HG02642 (cell line): ENCODE measurements at regions not wholly inside any gene's neighbourhood (a gene's known extent, or its start where the extent isn't known, plus 50 kb on each side); places are given as distances from the start of the nearest gene placed in this dataset.

Source experiments
- ATAC-seq: cut with Tn5 transposase; IDR thresholded peaks from one replicate; pipeline ENCODE4 v1.9.1; 2021; ENCODE audit warnings: mild to moderate bottlenecking; ENCODE audit not compliant: unreplicated experiment, poor library complexity

GRCh38 chr5:40416098-40416497, 263.6 kb upstream of the PTGER4 start:
- no peak for ATAC-seq

DNA sequence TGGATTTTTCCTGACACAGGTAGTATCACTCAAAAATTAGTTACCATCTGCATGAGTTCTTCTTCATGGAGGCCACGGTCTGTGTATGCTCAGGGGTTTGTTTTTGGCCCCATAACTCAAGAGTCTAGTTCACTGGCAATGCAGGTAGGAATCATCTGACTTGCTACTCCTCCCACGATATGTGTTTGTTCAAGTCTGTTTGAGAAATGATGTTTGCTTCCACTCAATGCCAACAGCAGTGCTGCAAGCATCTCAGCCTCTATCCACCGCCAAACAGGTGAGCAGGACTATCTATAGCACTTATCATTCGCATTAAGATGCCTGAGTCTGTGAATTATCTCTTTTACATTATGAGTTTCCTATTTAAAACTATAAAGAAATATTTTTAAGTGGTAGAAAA, 264.8 kb upstream of the PTGER4 start:
- ATAC-seq, result no peak

GRCh38 chr5:40413743-40414142, 266.0 kb upstream of the PTGER4 start:
- no peak for ATAC-seq

GRCh38 chr5:40412771-40413170, 266.9 kb upstream of the PTGER4 start:
- no peak for ATAC-seq

DNA sequence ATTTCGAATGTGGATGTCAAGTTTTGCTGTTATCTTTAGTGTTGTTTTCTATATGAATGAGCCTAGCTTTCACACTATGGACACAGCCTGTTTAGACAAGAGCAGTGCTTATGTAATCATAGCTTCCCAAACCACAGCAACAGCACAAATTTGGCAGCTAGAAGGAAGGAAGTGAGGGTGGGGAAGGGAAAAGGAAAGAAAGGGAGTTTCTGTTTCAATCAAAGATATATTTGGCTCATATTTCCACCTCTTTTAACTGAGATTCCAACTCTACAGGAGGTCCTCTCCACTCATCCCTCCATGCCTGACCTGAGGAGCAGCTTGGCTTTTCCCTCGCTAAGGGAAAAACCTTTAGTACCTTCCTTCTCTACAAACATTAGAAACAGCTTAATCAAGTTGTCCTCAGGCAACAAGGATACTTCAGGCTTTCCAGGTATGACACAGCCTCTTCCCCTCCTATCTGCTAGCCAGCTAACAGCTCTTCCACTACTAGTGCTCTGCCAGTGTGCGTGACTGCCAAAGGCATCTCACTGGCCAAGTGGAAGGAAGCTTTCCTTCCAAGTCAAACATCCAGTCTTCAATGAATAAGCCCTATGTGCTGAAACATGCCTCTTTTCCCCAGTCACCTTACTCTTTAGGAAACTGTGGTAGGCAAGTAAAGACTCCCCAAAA, 268.6 kb upstream of the PTGER4 start:
- no peak for ATAC-seq

DNA sequence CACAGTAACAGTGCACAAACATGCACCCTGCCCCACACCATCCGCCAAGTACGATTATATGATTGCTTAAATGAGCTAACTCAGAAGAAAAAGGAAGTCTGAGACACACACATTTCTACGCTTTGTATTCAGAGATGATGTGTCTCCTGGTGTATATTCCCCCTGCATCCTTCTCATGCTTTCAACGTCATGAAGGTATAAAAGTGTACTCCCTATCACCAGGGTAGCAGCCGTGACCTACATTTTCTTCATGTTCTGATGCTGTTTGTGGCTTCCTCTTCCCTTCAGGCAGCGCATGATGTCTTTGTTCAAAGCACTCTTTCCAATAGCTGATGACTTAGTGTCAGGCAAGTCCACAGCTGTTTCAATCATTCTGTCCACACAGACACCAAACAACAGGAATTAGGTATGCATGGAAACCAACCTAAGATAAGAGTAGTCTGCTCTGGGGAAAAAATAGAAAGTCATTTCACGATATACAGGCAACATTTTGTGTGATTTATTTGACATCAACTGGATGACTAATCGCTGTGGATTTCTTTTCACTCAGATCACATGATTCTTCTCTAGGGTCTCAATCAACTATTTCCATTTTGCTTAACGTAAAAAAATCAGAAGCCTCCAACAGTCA, 269.4 kb upstream of the PTGER4 start:
- ATAC-seq, result no peak

- no peak for ATAC-seq
Measured at GRCh38 chr5:40409601-40410000, 270.1 kb upstream of the PTGER4 start.

DNA sequence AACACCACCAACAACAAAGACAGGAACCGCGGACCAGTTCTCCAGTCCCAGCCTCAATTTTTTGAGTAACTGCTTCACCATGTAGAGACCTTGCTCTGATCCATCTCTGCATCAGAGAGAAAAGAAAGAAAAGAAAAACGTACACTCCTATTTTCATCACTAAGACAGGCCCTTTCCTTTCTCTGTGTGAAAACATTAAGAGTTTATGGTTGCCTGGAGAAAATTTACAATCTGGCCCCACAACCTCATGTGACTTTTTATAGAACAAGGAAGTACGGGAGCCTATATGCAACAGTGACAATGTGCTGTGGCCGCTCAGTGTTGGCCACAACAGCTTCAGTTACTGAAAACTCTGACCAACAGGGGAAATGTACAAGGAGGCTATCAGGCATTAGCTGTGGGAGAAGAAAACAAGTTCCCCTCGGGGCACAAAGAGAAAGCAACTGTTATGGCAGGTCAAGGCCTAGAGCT, 272.9 kb upstream of the PTGER4 start:
- ATAC-seq, result peak; percentile 41

DNA sequence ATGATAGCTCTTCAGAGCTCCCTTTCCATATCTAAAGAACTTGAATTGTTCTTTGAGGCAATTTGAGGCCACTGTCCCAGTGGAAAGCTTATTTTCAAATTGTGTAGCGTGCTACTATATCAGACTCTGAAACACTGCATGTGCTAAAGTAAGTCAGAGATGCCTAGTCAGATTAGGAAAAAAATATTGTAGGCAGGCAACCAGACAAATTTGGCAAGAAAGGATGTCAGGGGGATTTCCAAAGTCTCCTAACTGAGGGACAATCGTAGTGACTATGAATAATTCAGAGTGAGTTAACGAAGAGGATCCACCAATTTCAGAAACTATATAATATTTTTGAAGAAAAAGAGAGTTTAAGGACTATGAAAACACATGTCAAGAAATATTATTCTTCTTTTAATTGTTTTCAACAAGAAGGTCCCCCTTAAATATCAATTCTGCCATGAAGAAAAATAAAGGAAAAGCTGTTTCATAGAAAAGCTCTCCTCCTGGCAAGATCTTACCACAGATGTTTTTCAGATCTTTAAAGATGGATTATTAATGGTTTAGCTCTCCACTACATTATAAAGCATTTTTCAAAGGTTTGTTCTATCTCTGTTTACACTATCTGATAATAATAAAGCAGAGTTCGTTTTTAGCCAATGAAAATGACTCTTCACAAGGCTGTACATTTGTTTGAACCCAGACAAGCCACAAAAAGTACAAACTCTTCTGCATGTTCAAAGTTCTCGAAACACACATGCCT, 273.5 kb upstream of the PTGER4 start:
- ATAC-seq, result no peak

- ATAC-seq, result no peak
Measured at GRCh38 chr5:40405230-40405629, 274.5 kb upstream of the PTGER4 start.

DNA sequence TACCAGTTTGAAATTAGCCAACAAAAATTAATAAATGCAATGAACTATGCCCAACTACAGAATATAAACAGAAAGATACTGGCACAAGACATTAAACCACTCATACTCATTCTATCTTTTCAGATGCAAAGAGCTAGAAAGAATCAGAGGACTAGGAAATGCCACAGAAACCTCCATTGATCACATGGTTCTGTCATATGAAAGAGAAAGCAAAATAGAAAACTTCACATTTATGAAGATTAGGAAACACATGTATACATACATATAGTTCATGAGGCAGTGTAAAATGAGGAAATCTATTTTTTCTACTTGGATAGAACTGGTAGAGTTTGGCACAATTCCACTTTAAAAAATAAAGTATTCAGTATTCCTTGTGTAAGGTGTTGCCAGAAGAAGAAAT, 275.1 kb upstream of the PTGER4 start:
- ATAC-seq, result peak; percentile 70

DNA sequence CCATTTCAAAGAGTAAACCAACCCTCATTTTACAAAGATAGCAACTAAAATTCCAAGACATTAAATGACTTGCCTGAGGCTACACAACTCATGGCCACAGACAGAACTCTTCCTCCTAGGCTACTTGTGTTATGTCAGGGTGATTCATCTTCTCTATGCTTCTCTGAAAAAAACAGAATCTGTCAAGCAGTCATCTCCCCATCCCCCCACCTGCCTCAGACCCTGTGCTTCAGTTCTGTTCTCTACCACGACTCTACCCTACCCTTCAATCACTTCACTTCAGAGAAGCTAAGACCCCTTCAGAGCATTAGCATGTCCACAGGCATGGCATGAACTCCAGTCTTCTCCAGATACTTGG, 277.7 kb upstream of the PTGER4 start:
- no peak for ATAC-seq

GRCh38 chr5:40401284-40402006, 278.3 kb upstream of the PTGER4 start:
- ATAC-seq, result peak; percentile 69

GRCh38 chr5:40400245-40400644, 279.5 kb upstream of the PTGER4 start:
- no peak for ATAC-seq

- no peak for ATAC-seq
Measured at GRCh38 chr5:40399349-40399748, 280.4 kb upstream of the PTGER4 start.

- no peak for ATAC-seq
Measured at GRCh38 chr5:40397976-40398375, 281.7 kb upstream of the PTGER4 start.

DNA sequence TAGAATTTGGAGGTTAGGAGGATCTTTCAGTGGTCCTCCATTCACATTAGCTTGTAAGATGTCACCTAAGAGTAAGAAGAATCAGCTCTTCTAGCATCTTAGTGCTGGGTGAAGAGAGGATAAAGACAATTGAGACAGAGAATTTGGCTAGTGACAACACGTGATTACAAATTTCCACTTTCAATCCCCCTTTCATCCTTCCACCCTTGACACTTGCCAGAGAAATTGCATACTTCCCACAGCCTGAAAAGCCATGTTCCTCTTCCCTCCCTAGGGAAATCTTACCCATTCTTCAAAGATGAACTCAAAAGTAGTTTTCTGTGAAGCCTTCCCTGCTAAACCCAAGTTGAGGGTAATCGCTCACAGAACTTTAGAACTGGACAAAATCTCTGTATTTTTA, 282.6 kb upstream of the PTGER4 start:
- no peak for ATAC-seq

- no peak for ATAC-seq
Measured at GRCh38 chr5:40396317-40396716, 283.4 kb upstream of the PTGER4 start.

DNA sequence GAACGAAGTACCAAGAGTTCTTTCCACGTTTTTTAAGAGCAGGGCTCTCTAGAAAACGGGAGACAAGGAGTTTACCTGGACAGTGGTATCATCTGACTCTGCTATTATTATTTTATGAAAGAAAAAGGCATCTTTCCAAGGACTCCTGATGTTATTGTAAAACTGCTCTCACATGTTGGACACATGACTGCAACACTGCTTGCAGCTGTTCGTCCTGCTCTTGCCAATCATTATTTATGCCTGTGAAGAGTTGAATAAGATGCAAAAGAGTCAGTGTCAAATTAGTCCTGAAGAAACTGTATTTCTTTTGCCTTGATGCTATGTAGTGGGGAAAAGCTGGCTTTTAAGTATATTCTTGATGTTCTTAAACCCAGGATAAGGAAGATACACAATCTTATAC, 284.5 kb upstream of the PTGER4 start:
- ATAC-seq, result no peak

DNA sequence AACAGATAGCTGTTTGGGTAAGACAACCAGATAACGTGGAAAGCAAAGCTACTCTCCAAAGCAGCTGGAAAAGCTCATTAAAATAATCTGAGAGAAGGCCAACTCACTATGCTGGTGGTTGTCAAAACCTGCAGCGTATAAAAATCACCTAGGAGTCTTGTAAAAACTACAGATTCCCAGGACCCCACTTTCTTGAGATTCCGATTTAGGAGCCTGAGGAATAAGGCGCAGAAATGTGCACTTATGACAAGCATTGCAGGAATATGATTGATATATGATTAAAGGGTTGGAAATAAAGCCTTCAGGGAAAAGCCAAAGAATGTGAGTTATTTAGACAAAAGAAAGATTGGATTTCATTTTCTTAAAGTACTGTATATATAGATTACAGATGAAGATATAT, 285.0 kb upstream of the PTGER4 start:
- ATAC-seq, result no peak

- no peak for ATAC-seq
Measured at GRCh38 chr5:40391642-40392041, 288.1 kb upstream of the PTGER4 start.
